Panc1 (cell line): ENCODE measurements at regions not wholly inside any gene's neighbourhood (a gene's known extent, or its start where the extent isn't known, plus 50 kb on each side); places are given as distances from the start of the nearest gene placed in this dataset.

Source experiments
- TCF7L2 ChIP-seq: IDR thresholded peaks from 2 replicates; pipeline ENCODE4 v1.6.1; 2011; ENCODE audit warnings: mild to moderate bottlenecking, low read depth, low read length, inconsistent platforms
- TF ChIP-seq, protein P1 (sequence below): fragments of 450-650 bp; IDR thresholded peaks from 2 replicates; pipeline ENCODE4 v1.5.1; 2017; ENCODE audit warnings: mild to moderate bottlenecking

DNA sequence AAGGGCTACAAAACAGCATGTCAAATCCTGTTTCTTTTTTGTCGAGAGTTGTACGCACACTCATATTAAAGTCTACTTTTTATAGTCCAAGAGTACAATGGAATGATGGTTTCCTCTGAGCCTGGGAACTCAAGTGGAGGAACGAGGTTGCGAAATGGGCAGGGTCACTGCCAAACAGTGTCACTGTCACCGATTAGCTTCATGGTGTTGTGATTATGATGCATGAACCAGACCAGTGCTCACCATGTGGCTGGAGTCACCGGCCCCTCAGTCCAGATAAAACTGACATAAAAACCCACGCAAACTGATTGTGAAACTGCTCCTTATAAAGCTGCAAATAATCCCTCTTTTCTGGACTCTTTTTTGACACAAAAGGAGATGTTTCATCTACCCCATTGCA, 122.0 kb downstream of the COPS8 start:
- TF ChIP-seq, protein P1, sequence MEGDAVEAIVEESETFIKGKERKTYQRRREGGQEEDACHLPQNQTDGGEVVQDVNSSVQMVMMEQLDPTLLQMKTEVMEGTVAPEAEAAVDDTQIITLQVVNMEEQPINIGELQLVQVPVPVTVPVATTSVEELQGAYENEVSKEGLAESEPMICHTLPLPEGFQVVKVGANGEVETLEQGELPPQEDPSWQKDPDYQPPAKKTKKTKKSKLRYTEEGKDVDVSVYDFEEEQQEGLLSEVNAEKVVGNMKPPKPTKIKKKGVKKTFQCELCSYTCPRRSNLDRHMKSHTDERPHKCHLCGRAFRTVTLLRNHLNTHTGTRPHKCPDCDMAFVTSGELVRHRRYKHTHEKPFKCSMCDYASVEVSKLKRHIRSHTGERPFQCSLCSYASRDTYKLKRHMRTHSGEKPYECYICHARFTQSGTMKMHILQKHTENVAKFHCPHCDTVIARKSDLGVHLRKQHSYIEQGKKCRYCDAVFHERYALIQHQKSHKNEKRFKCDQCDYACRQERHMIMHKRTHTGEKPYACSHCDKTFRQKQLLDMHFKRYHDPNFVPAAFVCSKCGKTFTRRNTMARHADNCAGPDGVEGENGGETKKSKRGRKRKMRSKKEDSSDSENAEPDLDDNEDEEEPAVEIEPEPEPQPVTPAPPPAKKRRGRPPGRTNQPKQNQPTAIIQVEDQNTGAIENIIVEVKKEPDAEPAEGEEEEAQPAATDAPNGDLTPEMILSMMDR: no peak
- TF ChIP-seq TCF7L2: no peak
